ENCODE measurements at regions not wholly inside any gene's neighbourhood (a gene's known extent, or its start where the extent isn't known, plus 50 kb on each side); places are given as distances from the start of the nearest gene placed in this dataset.

GRCh38 chr5:73250645-73251044, 77.7 kb downstream of the TMEM174 start:
- TF ChIP-seq CTCF (optimal IDR thresholded peaks at IDR 0.05 in 1 of 3, IDR thresholded peaks at IDR 0.05 in 1 of 3, conservative IDR thresholded peaks at IDR 0.05 in 1 of 3; ENCODE audit: extremely low read depth in 1 of 3, insufficient read depth in 2 of 3, low read length in 3 of 3) (no peak), EZH2 (IDR thresholded peaks at IDR 0.05; ENCODE audit: low read length) (no peak)
- Histone ChIP-seq H3K4me1 (ENCODE audit: control insufficient read depth, extremely low read depth, insufficient read depth, low read length) (no peaks in the 10 kb centered on the region), H3K4me2 (ENCODE audit: control insufficient read depth, extremely low read depth, insufficient read depth, low read depth, low read length) (no peak overlapping the region), H3K36me3 (ENCODE audit: control insufficient read depth in 2 of 2, extremely low read depth in 1 of 2, insufficient read depth in 2 of 2, low read length in 2 of 2) (no peaks in the 10 kb centered on the region), H3K9ac (ENCODE audit: control insufficient read depth, extremely low read depth, insufficient read depth, low read length) (no peak overlapping the region), H3K9me3 (ENCODE audit: control insufficient read depth, low read depth, low read length) (no peaks in the 10 kb centered on the region), H3K4me3 (ENCODE audit: control insufficient read depth in 2 of 3, extremely low read depth in 1 of 3, insufficient read depth in 2 of 3, low read depth in 1 of 3, low read length in 3 of 3) (no peak overlapping the region), H2AFZ (ENCODE audit: control insufficient read depth, low read length) (no peak overlapping the region), H3K27me3 (ENCODE audit: control insufficient read depth, extremely low read depth, insufficient read depth, low read length) (no peaks in the 10 kb centered on the region), H3K79me2 (ENCODE audit: control insufficient read depth, insufficient read depth, low read length) (no peaks in the 10 kb centered on the region), H3K27ac (ENCODE audit: control insufficient read depth, insufficient read depth, low read length) (no peak overlapping the region), H3K9me1 (ENCODE audit: control insufficient read depth, extremely low read depth, insufficient read depth, low read length) (no peaks in the 10 kb centered on the region), H4K20me1 (ENCODE audit: control insufficient read depth, extremely low read depth, insufficient read depth, low read length) (no peaks in the 10 kb centered on the region)
- no peak for DNase-seq (ENCODE audit: low read depth, low spot score)
- dilution Hi-C loops (cut with MboI; ENCODE audit: extremely low pct_ligation_motif_present, low sequenced_read_pairs) = no loop called here
- no peak for FAIRE-seq

- Histone ChIP-seq H3K4me1 (ENCODE audit: control insufficient read depth, extremely low read depth, insufficient read depth, low read length) (no peaks in the 10 kb centered on the region), H3K9me3 (ENCODE audit: control insufficient read depth, low read depth, low read length) (no peaks in the 10 kb centered on the region), H2AFZ (ENCODE audit: control insufficient read depth, low read length) (no peak overlapping the region), H3K27me3 (ENCODE audit: control insufficient read depth, extremely low read depth, insufficient read depth, low read length) (no peaks in the 10 kb centered on the region), H3K36me3 (ENCODE audit: control insufficient read depth in 2 of 2, extremely low read depth in 1 of 2, insufficient read depth in 2 of 2, low read length in 2 of 2) (no peaks in the 10 kb centered on the region), H3K9ac (ENCODE audit: control insufficient read depth, extremely low read depth, insufficient read depth, low read length) (no peak overlapping the region), H3K4me3 (ENCODE audit: control insufficient read depth in 2 of 3, extremely low read depth in 1 of 3, insufficient read depth in 2 of 3, low read depth in 1 of 3, low read length in 3 of 3) (no peak overlapping the region), H3K27ac (ENCODE audit: control insufficient read depth, insufficient read depth, low read length) (no peak overlapping the region), H3K4me2 (ENCODE audit: control insufficient read depth, extremely low read depth, insufficient read depth, low read depth, low read length) (no peak overlapping the region), H3K79me2 (ENCODE audit: control insufficient read depth, insufficient read depth, low read length) (no peaks in the 10 kb centered on the region), H3K9me1 (ENCODE audit: control insufficient read depth, extremely low read depth, insufficient read depth, low read length) (no peaks in the 10 kb centered on the region), H4K20me1 (ENCODE audit: control insufficient read depth, extremely low read depth, insufficient read depth, low read length) (no peaks in the 10 kb centered on the region)
- no peak for TF ChIP-seq EZH2 (IDR thresholded peaks at IDR 0.05; ENCODE audit: low read length)
- no peak for TF ChIP-seq CTCF (optimal IDR thresholded peaks at IDR 0.05 in 1 of 3, IDR thresholded peaks at IDR 0.05 in 1 of 3, conservative IDR thresholded peaks at IDR 0.05 in 1 of 3; ENCODE audit: extremely low read depth in 1 of 3, insufficient read depth in 2 of 3, low read length in 3 of 3)
- FAIRE-seq (no peak), DNase-seq (ENCODE audit: low read depth, low spot score) (no peak)
- dilution Hi-C loops (cut with MboI; ENCODE audit: extremely low pct_ligation_motif_present, low sequenced_read_pairs) = no loop called here
These were observed 69.7 kb downstream of the TMEM174 start for GRCh38 chr5:73242735-73243134.
